ENCODE measurements at regions not wholly inside any gene's neighbourhood (a gene's known extent, or its start where the extent isn't known, plus 50 kb on each side); places are given as distances from the start of the nearest gene placed in this dataset.

- TF ChIP-seq EZH2 (IDR thresholded peaks at IDR 0.05; ENCODE audit: insufficient read depth, low read length) (no peak), CTCF (IDR thresholded peaks at IDR 0.05; ENCODE audit: insufficient read depth, low read depth, low read length) (no peak)
These were observed 151.3 kb upstream of the SETMAR start for GRCh38 chr3:4151859-4152258.

All from astrocyte (in vitro differentiated cells and primary cell).